GM23248 (cell line): ENCODE measurements at regions not wholly inside any gene's neighbourhood (a gene's known extent, or its start where the extent isn't known, plus 50 kb on each side); places are given as distances from the start of the nearest gene placed in this dataset.

Experiments used
- DNase-seq: peaks from one replicate; pipeline ENCODE4 v3.0.0-alpha.2; 2015
- H2AFZ ChIP-seq: fragments of 200-600 bp; sonication (generic); 2 replicates; pipeline ENCODE4 v1.6.1; 2016; ENCODE audit warnings: antibody characterized with exemption
- H3F3A ChIP-seq: fragments of 200-600 bp; sonication (generic); 2 replicates; pipeline ENCODE4 v1.6.1; 2016; ENCODE audit warnings: mild to moderate bottlenecking, antibody characterized with exemption, mixed run types; ENCODE audit not compliant: insufficient read depth
- H3K27ac ChIP-seq: fragments of 200-600 bp; sonication (generic); 2 replicates; pipeline ENCODE4 v1.5.1; 2016; ENCODE audit warnings: mild to moderate bottlenecking
- H3K27me3 ChIP-seq: fragments of 200-600 bp; sonication (generic); replicated peaks from 2 replicates; pipeline ENCODE4 v1.6.1; 2016; ENCODE audit warnings: mild to moderate bottlenecking; ENCODE audit not compliant: insufficient read depth
- H3K36me3 ChIP-seq: fragments of 200-600 bp; sonication (generic); 2 replicates; pipeline ENCODE4 v1.6.1; 2016; ENCODE audit warnings: low read depth, mild to moderate bottlenecking
- H3K4me1 ChIP-seq: fragments of 200-600 bp; sonication (generic); 2 replicates; pipeline ENCODE4 v1.6.1; 2016; ENCODE audit warnings: mild to moderate bottlenecking; ENCODE audit not compliant: insufficient read depth
- H3K4me2 ChIP-seq: fragments of 200-600 bp; sonication (generic); one replicate; pipeline ENCODE4 v1.6.1; 2016; ENCODE audit warnings: mild to moderate bottlenecking; ENCODE audit not compliant: unreplicated experiment
- H3K4me3 ChIP-seq: fragments of 200-600 bp; sonication (generic); 2 replicates; pipeline ENCODE4 v1.5.1; 2016; ENCODE audit warnings: mild to moderate bottlenecking
- H3K79me2 ChIP-seq: fragments of 200-600 bp; sonication (generic); 2 replicates; pipeline ENCODE4 v1.6.1; 2016; ENCODE audit warnings: mild to moderate bottlenecking; ENCODE audit not compliant: insufficient read depth
- H3K9ac ChIP-seq: fragments of 200-600 bp; sonication (generic); 2 replicates; pipeline ENCODE4 v1.6.1; 2016; ENCODE audit warnings: mild to moderate bottlenecking
- H3K9me2 ChIP-seq: fragments of 200-600 bp; sonication (generic); 2 replicates; pipeline ENCODE4 v1.6.1; 2016; ENCODE audit warnings: mixed run types, mild to moderate bottlenecking, moderate library complexity; ENCODE audit not compliant: insufficient read depth
- H3K9me3 ChIP-seq: fragments of 200-600 bp; sonication (generic); one replicate; pipeline ENCODE4 v1.6.1; 2017; ENCODE audit warnings: low read depth
- H4K20me1 ChIP-seq: fragments of 200-600 bp; sonication (generic); 2 replicates; pipeline ENCODE4 v1.6.0; 2016; ENCODE audit not compliant: insufficient read depth
- EZH2 ChIP-seq: fragments of 200-600 bp; sonication (generic); IDR thresholded peaks from 2 replicates; pipeline ENCODE4 v1.6.1; 2018; ENCODE audit warnings: antibody characterized with exemption, mild to moderate bottlenecking; ENCODE audit not compliant: insufficient read depth, poor library complexity, severe bottlenecking
- EZH2phosphoT487 ChIP-seq: fragments of 200-600 bp; sonication (generic); IDR thresholded peaks from 2 replicates; pipeline ENCODE4 v1.6.1; 2018; ENCODE audit warnings: antibody characterized with exemption, moderate library complexity, mild to moderate bottlenecking, low read depth; ENCODE audit not compliant: insufficient read depth
- WGBS, 2 experiments: methylation state at CpG; one replicate each; pipeline ENCODE4 v1.1.6; 2015 to 2017; ENCODE audit warnings: low lambda C conversion rate in 2 of 2, low coverage in 1 of 2; ENCODE audit errors: missing lambda C conversion rate in 2 of 2; 5-methylcytosine and 5-hydroxymethylcytosine counted together
- in situ Hi-C: fragments of 300-500 bp; cut with MboI; formaldehyde crosslinking; loops from 2 replicates; pipeline ENCODE4 v1.15.0; 2020

DNA sequence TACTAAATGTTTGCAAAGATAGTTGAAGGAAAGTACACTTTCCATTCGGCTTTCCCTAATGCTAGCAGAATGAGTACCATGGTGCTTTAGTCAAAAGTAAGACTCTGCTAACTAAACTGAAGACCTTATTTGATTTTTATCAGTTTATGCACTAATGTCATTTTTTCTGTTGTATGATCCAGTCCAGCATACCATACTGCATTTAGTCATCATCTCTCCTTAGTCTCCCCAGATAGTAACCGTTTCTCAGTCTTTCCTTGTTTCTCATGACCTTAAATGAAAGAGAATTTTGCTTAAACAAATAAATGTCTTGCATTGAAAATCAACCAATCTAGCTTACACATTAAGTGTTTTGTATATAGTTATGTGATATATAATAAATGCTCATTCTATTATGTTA, 529.5 kb upstream of the SEMA3D start:
- 50 to 54% methylated on average over 2 of the region's 2 CpGs for WGBS, 2 experiments
- Histone ChIP-seq H3K27me3 (no peaks in the 10 kb centered on the region), H3K4me3 (no peak overlapping the region), H3K4me2 (no peak overlapping the region), H4K20me1 (no peaks in the 10 kb centered on the region), H2AFZ (no peak overlapping the region), H3K9me3 (no peaks in the 10 kb centered on the region), H3K9me2 (no peaks in the 10 kb centered on the region; the same call in 1 of the 2 replicates), H3K9ac (no peak overlapping the region), H3K79me2 (no peaks in the 10 kb centered on the region), H3K4me1 (peaks cover 23% of the 10 kb centered on the region), H3K27ac (no peak overlapping the region), H3K36me3 (no peaks in the 10 kb centered on the region), H3F3A (peaks cover 10% of the 10 kb centered on the region; the same call in 1 of the 2 replicates)
- TF ChIP-seq EZH2 (no peak), EZH2phosphoT487 (no peak)
- in situ Hi-C loops: no loop called here
- peak; percentile 53 for DNase-seq

DNA sequence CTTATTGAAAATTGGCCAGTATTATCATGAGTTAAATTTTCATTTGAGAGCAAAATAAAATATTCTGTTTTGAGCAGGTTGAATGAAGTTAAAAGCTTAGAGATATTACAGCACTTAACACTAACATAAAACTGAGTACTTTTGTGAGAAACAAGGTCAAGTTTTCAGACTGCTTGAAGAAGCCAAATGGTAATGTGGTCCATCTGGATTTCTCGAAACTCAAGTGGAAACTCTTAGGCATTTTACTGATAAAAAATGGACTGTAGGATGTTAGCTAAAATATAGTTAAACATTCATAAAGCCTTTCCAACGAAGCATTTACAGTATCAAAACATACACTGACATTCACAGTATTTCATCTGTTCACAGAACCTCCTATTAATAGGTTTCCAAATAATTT, 528.1 kb upstream of the SEMA3D start:
- Histone ChIP-seq H2AFZ (no peak overlapping the region), H3K4me2 (no peak overlapping the region), H3K27ac (no peak overlapping the region), H3K36me3 (no peaks in the 10 kb centered on the region), H3K4me3 (no peak overlapping the region), H3K9me3 (no peaks in the 10 kb centered on the region), H3K79me2 (no peaks in the 10 kb centered on the region), H3K27me3 (no peaks in the 10 kb centered on the region), H3K4me1 (peaks cover 10% of the 10 kb centered on the region), H3K9ac (no peak overlapping the region), H3K9me2 (no peaks in the 10 kb centered on the region; the same call in 1 of the 2 replicates), H3F3A (0 out of 2 replicates have a peak, but pooled peaks cover 4% of the 10 kb centered on the region), H4K20me1 (no peaks in the 10 kb centered on the region)
- no peak for DNase-seq
- in situ Hi-C loops: no loop called here
- WGBS, 2 experiments: 44 to 50% methylated on average over 2 of the region's 2 CpGs
- TF ChIP-seq EZH2phosphoT487: no peak
- TF ChIP-seq EZH2: no peak

GRCh38 chr7:85714043-85714578, 527.3 kb upstream of the SEMA3D start:
- 94 to 95% methylated on average over 2 of the region's 2 CpGs for WGBS, 2 experiments

DNA sequence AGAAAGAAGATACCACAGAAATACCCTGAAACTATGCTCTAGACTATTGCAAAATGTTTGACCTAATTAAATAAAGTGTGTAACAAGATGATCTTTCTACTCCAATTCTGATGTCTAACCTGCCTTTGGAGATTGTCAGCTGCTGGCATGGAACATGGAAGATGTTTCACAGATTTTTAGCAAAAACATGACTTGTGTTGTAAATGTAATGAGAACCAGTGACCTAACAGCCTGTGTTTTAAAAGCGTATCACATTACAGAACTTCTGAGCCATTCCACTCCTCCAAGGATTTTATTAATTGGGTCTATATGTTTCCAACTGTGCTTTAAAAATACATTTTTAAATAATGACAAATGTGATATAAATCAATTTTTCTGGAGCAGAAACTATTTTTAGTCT, 526.3 kb upstream of the SEMA3D start:
- no peak for DNase-seq
- Histone ChIP-seq H3K4me2 (no peak overlapping the region), H2AFZ (no peak overlapping the region), H3F3A (no peaks in the 10 kb centered on the region), H3K9ac (no peak overlapping the region), H3K9me2 (no peaks in the 10 kb centered on the region; the same call in 1 of the 2 replicates), H3K9me3 (no peaks in the 10 kb centered on the region), H3K27me3 (no peaks in the 10 kb centered on the region), H3K4me3 (no peak overlapping the region), H4K20me1 (no peaks in the 10 kb centered on the region), H3K27ac (no peak overlapping the region), H3K4me1 (peaks cover 5% of the 10 kb centered on the region), H3K79me2 (no peaks in the 10 kb centered on the region), H3K36me3 (no peaks in the 10 kb centered on the region)
- TF ChIP-seq EZH2 (no peak), EZH2phosphoT487 (no peak)
- 86 to 88% methylated on average over 1 of the region's 1 CpG for WGBS, 2 experiments
- in situ Hi-C loops: no loop called here

More at GRCh38 chr7:85714043-85714578, 527.3 kb upstream of the SEMA3D start:
- TF ChIP-seq EZH2phosphoT487 (no peak), EZH2 (no peak)
- Histone ChIP-seq H3K4me1 (peaks cover 5% of the 10 kb centered on the region), H3K36me3 (no peaks in the 10 kb centered on the region), H3K27me3 (no peaks in the 10 kb centered on the region), H2AFZ (no peak overlapping the region), H3K9ac (no peak overlapping the region), H3F3A (no peaks in the 10 kb centered on the region), H3K9me3 (no peaks in the 10 kb centered on the region), H3K27ac (no peak overlapping the region), H3K4me3 (no peak overlapping the region), H3K4me2 (no peak overlapping the region), H4K20me1 (no peaks in the 10 kb centered on the region), H3K9me2 (no peaks in the 10 kb centered on the region; the same call in 1 of the 2 replicates), H3K79me2 (no peaks in the 10 kb centered on the region)
- in situ Hi-C loops: no loop called here
- DNase-seq: no peak

DNA sequence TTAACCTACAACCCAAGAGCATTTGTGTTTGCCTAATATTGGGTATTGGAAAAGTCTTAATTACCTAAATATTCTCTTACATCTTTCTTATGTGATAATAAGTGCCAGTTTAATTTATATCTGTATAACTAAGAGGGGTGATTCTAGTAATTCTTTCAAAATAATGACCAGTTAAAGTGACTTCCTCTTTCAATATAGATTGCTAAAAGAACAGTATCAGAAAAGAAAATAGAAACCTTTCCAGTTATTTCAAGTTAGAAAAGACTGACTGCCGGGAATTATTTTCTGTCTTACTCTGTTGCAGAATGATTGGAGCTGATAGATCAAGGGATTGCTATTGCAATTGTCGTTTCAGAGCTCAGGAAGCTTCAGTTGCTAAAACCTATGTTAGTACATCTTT, 525.0 kb upstream of the SEMA3D start:
- Histone ChIP-seq H2AFZ (peak overlapping the region; percentile 22; the same call in 1 of the 2 replicates), H3K9ac (no peak overlapping the region), H3K4me3 (no peak overlapping the region), H3K9me2 (no peaks in the 10 kb centered on the region; the same call in 1 of the 2 replicates), H3K79me2 (no peaks in the 10 kb centered on the region), H3K27ac (no peak overlapping the region), H3K36me3 (no peaks in the 10 kb centered on the region), H3K4me1 (peaks cover 5% of the 10 kb centered on the region), H3K27me3 (no peaks in the 10 kb centered on the region), H3K9me3 (no peaks in the 10 kb centered on the region), H3F3A (no peaks in the 10 kb centered on the region), H4K20me1 (no peaks in the 10 kb centered on the region), H3K4me2 (no peak overlapping the region)
- no peak for DNase-seq
- in situ Hi-C loops: no loop called here
- TF ChIP-seq EZH2 (no peak), EZH2phosphoT487 (no peak)
- 43 to 45% methylated on average over 2 of the region's 2 CpGs for WGBS, 2 experiments
